ENCODE measurements at regions not wholly inside any gene's neighbourhood (a gene's known extent, or its start where the extent isn't known, plus 50 kb on each side); places are given as distances from the start of the nearest gene placed in this dataset.

- Histone ChIP-seq H3K27ac (no peak overlapping the region), H3K27me3 (peaks cover 7% of the 10 kb centered on the region), H3K36me3 (replicated peaks in 1 of 2) (no peaks in the 10 kb centered on the region), H3K9me3 (replicated peaks in 1 of 3) (no peaks in the 10 kb centered on the region), H3K4me1 (replicated peaks in 1 of 2) (no peaks in the 10 kb centered on the region), H3K4me3 (no peak overlapping the region)
- no peak for DNase-seq
- 77 to 89% (median 85%) methylated on average over 1 of the region's 1 CpG for WGBS, 4 donors
- no peak for TF ChIP-seq CTCF (IDR thresholded peaks at IDR 0.05)
- no peak for TF ChIP-seq POLR2A (IDR thresholded peaks at IDR 0.05)
- intact Hi-C loops (cut with DNase I), result no loop called here
Measured at GRCh38 chr20:22387452-22387851, 196.9 kb downstream of the FOXA2 start.

- no peaks in the 10 kb centered on the region for H3K9me3 ChIP-seq (replicated peaks in 1 of 3)
- TF ChIP-seq CTCF (IDR thresholded peaks at IDR 0.05), result no peak
- no peak for TF ChIP-seq POLR2A (IDR thresholded peaks at IDR 0.05)
- no peaks in the 10 kb centered on the region for H3K4me1 ChIP-seq (replicated peaks in 1 of 2)
- no peak overlapping the region for H3K4me3 ChIP-seq
- H3K27me3 ChIP-seq, result peaks cover 3% of the 10 kb centered on the region
- WGBS, 4 donors, result 48 to 57% (median 55%) methylated on average over 3 of the region's 3 CpGs
- intact Hi-C loops (cut with DNase I), result no loop called here
- H3K36me3 ChIP-seq (replicated peaks in 1 of 2), result no peaks in the 10 kb centered on the region
- H3K27ac ChIP-seq, result no peak overlapping the region
- no peak for DNase-seq
Measured at GRCh38 chr20:22386306-22386623, 198.1 kb downstream of the FOXA2 start.

GRCh38 chr20:22385602-22386305, 198.6 kb downstream of the FOXA2 start:
- no peaks in the 10 kb centered on the region for H3K4me1 ChIP-seq (replicated peaks in 1 of 2)
- WGBS, 4 donors, result 38 to 49% (median 45%) methylated on average over 7 of the region's 7 CpGs
- H3K9me3 ChIP-seq (replicated peaks in 1 of 3), result no peaks in the 10 kb centered on the region
- no peak for TF ChIP-seq POLR2A (IDR thresholded peaks at IDR 0.05)
- no peak for TF ChIP-seq CTCF (IDR thresholded peaks at IDR 0.05)
- no peaks in the 10 kb centered on the region for H3K36me3 ChIP-seq (replicated peaks in 1 of 2)
- intact Hi-C loops (cut with DNase I), result no loop called here
- no peak for DNase-seq
- no peak overlapping the region for H3K4me3 ChIP-seq
- H3K27me3 ChIP-seq, result peaks cover 3% of the 10 kb centered on the region
- no peak overlapping the region for H3K27ac ChIP-seq

- Histone ChIP-seq H3K4me3 (no peak overlapping the region), H3K36me3 (replicated peaks in 1 of 2) (no peaks in the 10 kb centered on the region), H3K9me3 (replicated peaks in 1 of 3) (no peaks in the 10 kb centered on the region), H3K27ac (no peak overlapping the region), H3K27me3 (peaks cover 3% of the 10 kb centered on the region), H3K4me1 (replicated peaks in 1 of 2) (no peaks in the 10 kb centered on the region)
- WGBS, 4 donors, result 63 to 70% (median 68%) methylated on average over 3 of the region's 3 CpGs
- intact Hi-C loops (cut with DNase I), result no loop called here
- TF ChIP-seq CTCF (IDR thresholded peaks at IDR 0.05) (no peak), POLR2A (IDR thresholded peaks at IDR 0.05) (no peak)
- no peak for DNase-seq
Measured at GRCh38 chr20:22384978-22385377, 199.4 kb downstream of the FOXA2 start.
